ENCODE measurements at regions not wholly inside any gene's neighbourhood (a gene's known extent, or its start where the extent isn't known, plus 50 kb on each side); places are given as distances from the start of the nearest gene placed in this dataset.

DNA sequence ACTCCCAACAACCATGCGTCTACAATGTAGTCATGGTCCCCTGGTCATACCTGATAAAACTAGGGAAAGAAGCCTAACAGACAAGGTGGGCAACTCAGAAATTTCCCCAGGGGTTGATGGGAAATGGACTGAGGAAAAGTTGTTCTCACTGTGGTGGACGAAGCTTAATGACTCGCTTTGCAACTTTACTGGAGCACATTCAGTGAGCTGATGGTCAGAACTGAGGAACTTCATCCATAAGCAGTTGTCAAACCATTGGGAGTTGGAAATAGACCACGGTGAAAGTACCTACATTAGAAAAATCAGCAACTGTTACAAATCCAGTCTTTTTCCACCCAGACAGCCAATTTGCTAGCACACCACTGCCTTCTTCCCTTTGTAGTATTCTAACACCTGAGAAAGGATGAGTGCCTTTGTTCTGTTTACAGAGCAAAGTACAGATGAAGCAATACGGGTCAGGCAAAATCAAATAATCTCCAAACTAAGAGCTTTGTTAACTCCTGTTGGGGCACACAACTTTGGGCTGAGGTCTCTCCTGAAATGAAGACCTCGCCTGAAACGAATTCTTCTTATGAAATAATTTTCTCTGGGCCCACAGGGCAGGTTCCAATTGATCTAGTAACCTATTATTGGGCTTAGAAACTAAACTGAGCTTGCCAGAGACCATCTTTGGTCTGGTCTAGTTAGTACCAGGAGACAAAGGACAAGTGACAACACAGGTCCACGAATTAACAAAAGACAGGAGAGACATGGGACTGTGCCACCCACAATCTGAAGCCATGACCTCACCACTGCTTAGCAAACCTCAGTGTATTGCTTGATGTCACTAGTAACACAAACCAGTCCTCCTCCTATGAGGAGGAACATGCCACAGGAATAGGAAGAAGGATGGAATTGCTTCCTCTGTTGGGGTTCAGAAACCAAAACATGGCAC, 58.9 kb upstream of the NFKB1 start (continued):
- TF ChIP-seq EP300 (IDR thresholded peaks at IDR 0.05; ENCODE audit: borderline replicate concordance in 1 of 2, low read depth in 2 of 2, low read length in 2 of 2) (no peak), EZH2 (IDR thresholded peaks at IDR 0.05; ENCODE audit: low read depth, low read length, severe bottlenecking) (no peak)

Data from H1 (cell line).